ENCODE measurements at regions not wholly inside any gene's neighbourhood (a gene's known extent, or its start where the extent isn't known, plus 50 kb on each side); places are given as distances from the start of the nearest gene placed in this dataset.

DNA sequence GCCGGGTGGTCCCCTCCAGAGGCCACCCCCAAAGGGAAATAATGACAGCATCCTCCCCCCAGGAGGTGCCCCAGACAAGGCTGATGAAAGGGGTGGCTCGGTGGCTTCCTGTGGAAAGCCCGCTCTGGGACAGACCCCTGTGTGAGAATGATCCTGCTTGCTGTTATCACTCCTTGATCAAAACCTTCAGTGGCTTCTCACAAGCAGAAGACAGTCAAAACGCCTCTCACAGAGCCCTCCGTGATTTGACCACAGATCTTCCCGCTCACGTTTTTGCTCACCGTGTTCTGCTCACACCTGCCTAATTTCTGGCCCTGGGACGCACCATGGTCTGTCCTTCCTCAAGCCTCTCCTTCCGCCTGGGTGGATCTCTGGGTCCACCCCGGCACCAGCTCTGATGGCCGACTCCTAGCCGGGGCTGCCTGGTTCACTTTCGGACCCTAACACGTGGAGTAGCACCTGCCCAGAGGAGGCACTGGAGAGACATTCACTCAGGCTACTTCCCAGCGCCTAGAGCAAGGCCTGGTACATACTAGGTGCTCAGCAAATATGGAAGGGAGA lies 210.4 kb downstream of the ANKRD60 start:
- no peak for DNase-seq (ENCODE audit: low read depth in 2 of 2)

DNA sequence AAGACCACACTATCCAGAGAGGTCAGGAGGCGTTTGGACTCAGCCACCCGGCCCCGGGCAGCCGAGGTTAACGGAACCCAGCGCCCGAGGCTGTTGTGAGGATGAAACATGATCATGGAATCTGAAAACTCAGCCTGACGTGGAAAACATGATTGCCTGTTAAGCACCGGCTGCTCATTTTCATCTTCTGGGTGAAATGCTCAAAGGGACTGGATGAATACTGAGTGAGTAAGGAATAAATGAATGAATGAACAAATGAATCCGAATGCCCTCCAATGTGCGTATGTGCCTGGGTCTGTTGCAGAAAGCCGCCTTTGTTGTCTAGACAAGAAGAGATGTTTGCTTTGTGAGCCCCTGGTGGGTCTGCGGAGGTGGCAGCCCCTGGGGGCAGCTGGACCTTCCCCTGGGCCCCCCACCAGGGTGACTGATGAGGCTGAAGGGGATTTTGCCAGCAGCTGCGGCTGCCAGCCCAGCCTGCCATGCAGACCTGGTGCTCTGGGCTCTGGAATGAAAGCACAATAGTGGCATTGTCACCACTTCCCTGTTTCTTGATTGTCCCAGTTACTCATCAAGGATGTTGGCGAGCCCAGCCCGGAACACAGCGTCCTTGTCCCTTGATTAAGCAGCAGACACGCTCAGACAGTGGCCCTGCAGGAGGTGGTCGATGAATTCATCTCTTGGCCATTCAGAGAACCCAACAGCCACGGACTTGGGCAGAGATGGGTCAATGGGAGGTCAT lies 211.1 kb downstream of the ANKRD60 start:
- no peak for DNase-seq (ENCODE audit: low read depth in 2 of 2)

DNA sequence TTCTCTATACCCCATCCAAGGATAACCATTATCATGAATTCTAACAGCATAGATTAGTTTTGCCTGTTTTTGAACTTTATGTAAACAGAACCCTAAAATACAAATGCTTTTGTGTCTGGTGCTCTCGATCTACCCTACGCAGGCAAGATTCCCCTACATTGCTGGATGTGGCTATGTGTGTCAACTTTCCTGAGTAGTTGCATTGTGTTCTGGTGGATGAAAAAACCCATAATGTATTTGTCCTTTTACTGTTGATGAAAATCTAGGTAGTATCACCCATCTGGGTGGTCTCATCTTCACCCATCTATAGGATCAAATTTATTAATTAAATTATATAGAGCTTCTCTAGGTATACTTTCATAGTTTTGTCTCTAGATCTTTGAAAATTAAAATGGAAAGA lies 211.7 kb downstream of the ANKRD60 start:
- DNase-seq (ENCODE audit: low read depth in 2 of 2), result no peak

DNA sequence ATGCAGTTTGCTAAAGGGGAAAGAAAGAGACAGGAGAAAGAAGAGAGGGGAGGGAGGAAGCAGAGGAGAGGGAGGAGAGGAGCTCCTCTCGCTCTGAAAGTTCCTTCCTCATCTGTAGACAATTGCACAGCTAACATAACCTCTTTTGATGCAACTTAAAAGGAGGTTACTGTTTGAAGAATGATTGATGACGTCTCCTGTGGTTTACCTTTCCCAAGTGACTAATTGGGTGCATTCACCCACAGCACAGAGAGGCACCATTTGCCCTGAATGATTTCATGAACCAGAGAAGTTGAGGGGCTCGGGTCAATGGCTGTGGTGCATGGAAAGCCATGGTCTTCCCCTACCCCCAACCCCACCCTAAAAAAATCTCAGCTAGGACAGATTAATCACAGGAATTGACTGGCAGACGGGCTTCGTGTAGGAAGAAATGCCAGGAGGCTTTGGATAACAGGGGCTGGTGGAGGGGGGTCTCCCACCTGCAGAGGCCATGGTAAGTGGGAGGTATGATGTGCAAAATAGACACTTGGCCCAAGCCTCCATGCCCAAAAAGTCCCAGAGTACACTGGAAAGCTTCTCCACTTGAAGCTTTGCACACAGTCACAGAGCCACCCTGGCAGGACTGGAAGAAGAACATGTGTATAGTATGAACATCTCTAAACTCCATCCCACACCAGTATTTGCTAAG lies 213.7 kb downstream of the ANKRD60 start:
- no peak for DNase-seq (ENCODE audit: low read depth in 2 of 2)

DNA sequence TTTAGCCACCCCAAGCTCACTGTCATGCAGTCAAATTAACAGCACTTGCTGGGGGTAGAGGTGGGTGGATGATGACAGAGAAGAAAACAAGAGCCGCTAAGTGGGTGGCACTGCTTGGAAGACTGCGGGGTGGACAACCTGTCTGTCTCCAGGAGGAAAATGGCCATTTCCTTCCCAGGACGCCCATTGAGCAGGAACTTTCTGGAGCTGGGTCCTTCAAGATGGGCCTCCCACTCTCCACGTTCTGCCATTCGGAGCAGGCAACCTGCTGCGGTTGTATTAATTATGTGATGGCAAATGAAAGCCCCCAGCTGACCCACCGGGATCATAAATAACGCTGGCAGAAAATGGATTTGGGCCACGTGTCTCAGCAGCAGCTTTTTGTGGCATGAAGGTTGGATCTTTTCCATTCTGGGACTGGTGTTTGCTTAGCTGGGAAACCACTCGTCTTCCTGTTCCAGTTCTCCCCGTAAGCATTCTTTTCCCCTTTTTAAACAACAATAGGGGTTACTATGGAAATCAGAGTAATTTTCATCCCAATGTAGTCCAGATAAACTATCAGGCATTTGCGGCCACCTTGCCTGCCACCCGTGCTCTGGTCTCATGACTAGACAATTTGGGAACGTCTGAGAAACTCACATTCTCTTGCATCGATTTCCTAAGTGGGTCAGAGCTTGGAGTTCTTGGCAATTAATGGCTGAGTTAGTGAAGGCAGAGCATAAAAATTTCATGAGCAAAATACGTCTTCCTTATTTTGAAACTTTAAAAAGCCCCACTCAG lies 215.5 kb downstream of the ANKRD60 start:
- no peak for DNase-seq (ENCODE audit: low read depth in 2 of 2)

DNA sequence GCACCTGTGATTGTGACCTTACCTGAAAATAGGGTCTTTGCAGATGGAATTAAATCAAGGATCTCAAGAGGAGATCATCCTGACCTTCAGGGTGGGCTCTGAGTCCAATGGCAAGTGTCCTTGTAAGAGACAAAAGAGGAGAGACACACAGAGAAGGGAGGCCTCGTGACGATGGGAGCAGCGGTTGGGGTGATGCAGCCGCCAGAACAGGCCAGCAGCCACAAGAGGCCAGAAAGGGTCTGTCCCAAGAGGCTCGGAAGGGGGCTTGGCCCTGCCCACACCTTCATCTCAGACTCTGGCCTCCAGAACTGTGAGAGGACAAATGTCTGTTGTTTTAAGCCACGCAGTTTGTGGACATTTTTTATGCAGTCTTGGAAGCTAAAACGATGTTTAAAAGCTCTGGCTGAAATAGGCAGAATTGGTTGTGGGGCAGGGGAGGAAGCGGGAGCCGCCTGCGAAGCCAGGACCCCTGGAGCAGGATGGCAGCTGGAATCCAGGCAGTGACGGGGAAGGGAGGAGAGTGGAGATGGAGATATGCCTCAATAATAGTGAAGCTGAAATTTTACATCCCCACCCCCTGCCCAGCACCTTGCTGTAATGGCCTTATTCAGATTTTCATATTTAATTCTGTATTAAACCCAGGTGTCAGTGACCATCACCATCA lies 216.4 kb downstream of the ANKRD60 start:
- no peak for DNase-seq (ENCODE audit: low read depth in 2 of 2)

DNA sequence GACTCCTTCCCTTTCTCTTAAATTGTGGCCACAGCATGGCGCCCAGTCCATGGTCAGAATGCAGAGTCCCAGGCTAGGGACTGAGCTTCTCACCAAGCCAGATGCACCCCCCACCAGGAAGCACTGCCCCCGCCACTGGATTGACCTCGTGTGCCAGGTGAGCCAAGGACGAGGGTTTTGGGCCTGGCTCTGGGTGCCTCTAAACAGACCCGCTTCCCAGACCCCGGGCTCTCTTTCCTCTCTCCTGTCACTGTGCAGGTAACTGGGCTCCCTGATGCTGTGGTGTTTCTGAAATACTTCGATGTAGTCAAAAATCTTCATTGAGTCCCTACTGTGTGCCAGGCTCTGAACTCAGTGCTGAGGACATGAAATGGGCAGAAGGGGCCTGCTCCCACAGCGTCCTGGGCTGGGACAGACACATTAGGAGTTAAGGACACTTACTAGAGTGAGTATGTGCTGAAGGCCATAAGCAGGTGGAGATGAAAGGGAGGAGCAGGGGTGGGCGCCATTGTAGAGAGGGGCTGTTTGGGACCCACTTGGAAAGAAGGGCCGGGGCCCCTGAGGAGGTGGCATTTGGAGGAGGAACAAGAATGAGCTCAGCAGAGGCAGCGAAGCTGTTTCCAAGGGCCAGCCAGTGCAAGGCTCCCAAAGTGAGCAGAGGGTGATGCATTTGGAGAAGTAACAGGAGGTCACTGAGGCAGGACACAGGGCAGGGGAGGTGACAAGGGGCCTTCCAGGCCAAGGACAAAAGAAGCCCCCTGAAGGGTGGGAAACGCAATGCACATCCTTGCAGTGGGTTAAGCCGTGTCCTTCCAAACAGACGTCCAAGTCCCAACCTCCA lies 217.1 kb downstream of the ANKRD60 start:
- no peak for DNase-seq (ENCODE audit: low read depth in 2 of 2)

DNA sequence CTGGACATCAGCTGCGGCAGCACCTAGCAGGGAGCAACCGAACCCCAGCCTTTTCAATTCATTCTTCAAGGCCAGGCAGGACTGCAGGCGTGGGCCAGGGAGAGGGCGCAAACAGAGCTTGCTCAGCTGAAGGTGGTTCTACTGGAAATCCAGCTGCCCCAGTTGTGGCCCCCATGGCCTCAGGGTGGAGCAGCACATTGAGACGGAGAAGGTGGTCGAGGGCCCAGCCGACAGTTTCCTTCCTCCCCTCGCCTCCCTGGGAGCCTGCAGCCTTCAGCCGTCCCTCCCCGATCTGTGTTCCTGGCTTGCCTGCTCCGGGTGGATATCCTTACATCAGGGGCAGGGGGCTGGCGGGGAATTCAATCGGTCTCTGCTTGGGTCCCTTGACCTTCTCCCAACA lies 217.8 kb downstream of the ANKRD60 start:
- no peak for DNase-seq (ENCODE audit: low read depth in 2 of 2)

DNA sequence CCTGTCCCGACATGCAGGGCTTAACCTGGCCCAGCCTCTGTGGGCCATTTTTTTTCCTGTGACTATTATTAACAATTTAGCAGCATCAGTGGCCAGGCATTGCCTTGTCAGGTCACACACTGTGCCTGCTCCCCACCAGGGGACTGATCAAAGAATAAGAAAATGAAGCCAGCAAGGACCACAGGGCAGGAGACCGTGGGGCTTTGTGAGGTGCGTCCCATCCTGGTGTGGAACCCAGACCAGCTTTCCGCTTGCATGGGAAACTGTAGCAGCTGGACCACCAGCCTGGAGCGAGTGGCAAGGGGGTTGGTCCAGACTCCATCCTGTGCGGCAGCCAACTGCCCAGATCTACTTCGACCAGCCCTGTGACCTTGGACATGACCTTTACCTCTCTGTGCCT lies 218.3 kb downstream of the ANKRD60 start:
- no peak for DNase-seq (ENCODE audit: low read depth in 2 of 2)

DNA sequence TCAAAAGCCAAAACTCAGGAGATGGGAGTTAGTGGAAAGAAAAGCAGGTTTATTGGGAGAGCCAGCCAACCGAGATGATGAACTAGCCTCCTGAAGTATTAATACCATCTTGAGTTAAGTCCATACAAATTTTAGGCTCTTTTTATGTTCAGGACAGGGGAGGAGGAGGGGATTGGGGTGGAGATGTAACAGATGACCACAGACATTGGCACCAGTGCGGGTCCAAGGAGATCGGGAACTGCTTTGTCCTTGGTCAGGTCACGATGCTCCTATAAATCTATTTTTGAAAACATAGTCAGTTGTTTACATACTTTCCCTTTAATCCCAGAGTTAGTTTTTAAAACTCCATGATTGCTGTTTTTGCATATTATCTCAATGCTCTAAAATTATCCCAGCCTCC lies 219.6 kb downstream of the ANKRD60 start:
- no peak for DNase-seq (ENCODE audit: low read depth in 2 of 2)

DNA sequence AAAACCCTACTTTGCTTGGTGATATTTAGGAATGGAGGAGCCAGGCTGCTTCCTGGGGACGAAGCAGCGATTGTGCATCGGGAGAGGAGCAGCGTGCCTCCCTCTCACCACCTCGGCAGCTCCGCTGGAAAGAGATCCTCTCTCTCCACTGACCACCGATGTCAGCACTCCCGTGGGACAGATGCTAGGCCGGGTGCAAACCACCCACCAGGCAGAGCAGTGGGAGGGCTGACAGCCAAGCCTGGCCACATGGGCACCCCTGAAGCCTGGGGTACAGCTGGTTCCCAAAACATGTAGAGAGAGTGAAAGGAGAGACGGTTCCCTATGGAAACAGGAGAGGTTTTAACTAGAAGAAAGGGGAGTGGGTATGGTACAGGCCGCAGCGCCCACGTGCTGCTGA lies 220.0 kb downstream of the ANKRD60 start:
- no peak for DNase-seq (ENCODE audit: low read depth in 2 of 2)

DNA sequence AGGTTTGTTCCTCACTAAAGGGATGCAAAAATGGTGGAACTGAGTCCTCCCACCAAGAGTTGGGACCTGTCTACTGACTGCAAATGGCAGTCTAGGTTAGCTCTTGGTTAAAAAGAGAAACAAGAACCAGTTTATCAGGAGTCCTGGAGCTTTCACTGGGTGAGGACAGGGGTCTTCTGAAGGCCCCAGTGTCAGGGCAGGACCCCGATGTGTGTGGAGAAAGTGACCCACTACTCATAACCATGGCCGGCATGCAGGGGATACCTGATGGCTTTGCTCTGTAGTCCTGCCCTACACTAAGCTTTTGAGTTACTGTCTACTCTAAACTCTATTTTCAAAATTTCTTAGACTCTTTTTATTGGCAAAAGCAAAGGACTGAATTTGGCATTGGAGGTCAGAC lies 220.5 kb downstream of the ANKRD60 start:
- no peak for DNase-seq (ENCODE audit: low read depth in 2 of 2)

DNA sequence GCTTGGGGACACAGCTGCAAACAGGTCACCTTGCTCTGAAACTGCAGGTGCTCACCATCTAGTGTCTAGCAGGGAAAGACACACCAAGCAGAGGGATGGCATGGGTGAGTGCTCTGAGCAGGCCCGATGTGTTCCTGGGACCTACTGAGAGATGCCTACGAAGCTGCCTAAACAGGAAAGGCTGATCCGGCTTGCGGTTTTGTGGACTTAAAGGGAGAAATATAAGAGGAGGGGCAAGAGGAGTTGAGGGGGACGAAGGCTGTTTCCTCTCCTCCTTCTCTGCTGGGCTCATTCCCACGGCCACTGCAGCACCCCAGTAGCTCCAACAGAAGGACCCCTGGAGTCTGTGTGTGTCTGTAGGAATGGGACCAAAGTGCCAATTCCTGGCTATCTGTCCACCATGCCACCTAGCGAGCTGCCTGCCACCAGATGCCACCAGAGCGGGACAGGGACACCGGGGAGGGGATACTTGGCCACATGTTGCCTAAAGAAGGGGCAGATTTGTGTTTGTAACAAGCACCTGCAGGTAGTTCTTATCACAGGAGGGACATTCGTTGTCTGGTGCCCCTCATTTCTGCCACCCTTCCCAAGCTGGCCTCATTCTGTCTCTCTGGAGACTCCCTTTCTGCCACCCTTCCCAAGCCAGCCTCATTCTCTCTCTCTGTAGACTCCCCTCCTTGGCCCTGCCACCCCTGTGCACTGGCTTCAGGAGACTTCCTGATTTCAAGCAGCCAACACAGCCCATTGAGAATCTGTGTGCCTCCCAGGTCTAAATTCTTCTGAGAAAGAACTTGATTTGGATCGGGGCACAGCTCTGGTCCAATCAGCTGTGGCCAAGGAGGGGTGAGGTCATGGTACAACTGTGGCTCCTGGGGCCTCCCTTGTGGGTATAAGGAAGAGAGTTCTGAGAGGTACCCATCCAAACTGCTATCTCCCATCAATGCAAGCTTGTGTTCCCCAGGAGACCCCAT lies 221.8 kb downstream of the ANKRD60 start:
- DNase-seq (ENCODE audit: low read depth in 2 of 2), result no peak

DNA sequence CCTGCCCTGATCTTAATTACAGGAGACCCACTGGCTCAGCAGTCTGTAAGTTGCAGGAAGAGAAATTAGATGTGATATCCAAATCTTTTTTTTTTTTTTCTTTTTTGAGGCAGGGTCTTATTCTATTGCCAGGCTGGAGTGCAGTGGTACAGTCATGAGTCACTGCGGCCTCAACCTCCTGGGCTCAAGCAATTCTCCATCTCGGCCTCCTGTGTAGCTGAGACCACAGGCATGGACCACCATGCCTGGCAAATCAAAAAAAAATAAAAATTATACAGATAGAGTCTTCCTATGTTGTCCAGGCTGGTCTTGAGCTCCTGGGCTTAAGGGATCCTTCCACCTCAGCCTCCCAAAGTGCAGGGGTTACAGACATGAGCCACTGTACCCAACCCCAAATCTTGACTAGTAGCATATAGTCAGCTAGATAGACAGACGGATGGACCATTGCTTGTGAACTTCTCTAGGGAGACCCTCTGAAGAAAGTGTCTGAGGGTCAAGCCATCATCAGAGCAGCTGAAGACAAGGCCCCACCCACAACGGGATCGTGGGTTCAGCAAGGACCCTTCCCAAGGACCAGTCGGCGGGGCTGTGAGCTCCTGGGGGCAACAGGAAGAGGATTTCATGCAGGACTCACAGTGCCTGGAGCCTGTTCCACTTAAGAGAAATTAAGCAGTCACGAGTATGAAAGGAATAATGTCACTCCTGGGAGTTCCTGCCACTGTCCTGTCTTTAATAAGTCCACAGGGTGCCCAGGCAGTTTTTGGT lies 222.7 kb downstream of the ANKRD60 start:
- DNase-seq (ENCODE audit: low read depth in 2 of 2), result no peak

DNA sequence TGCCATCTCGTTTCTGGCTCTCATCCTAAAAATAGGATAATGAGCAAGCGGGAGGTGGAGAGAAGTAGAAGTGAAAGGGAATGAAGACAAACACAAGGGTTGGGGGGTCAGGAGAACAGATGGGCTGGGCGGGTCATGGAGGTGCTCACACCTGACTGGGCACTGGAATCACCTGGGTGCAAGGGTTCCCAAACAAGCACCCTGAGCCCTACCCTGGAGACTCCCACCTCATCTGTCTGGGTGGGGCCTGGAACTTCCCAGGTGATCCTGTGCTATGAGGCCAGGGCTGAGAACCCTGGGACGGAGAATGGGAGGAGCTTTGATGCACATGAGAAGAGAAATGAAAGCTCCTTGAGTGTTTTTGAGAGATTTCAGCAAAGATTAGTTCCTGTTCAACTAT lies 223.6 kb downstream of the ANKRD60 start:
- DNase-seq (ENCODE audit: low read depth in 2 of 2), result no peak

DNA sequence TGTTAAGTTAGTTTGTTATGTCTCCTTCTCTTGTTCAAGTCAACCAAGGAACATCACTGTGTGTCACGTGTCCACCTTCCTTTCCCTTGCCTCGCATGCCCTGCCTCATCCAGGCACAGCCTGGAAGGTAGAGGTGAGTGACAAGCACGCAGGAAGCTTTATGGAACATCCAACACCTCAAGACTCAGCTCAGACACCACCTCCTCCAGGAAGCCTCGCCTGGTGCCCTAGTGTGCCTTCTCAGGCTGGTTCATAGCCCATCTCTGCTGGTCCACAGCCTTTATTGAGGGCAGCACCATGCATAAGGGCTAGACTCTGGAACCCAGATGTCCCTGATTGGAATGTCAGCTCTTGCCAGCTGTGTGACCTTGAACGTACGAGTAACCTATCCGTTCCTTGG lies 224.3 kb downstream of the ANKRD60 start:
- DNase-seq (ENCODE audit: low read depth in 2 of 2), result no peak

DNA sequence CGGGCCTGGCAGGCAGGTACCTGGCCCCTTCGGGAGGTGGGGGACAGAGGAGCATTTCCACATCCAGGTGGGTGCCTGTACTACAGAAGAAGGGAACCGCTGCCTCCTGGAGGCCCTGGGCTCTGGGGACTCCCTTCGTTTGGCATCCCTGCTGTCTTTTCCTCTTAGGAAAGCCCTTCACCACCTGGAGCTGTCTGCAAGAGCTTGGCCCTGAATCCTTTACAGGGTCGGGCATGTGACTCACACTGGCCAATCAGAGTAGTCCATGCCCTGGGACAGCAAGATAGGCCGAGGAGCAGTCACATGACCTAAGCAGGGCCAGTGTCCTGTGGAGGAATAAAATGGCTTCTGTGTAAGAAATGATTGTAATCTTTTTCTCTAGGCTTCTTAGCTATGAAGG lies 224.9 kb downstream of the ANKRD60 start:
- no peak for DNase-seq (ENCODE audit: low read depth in 2 of 2)

DNA sequence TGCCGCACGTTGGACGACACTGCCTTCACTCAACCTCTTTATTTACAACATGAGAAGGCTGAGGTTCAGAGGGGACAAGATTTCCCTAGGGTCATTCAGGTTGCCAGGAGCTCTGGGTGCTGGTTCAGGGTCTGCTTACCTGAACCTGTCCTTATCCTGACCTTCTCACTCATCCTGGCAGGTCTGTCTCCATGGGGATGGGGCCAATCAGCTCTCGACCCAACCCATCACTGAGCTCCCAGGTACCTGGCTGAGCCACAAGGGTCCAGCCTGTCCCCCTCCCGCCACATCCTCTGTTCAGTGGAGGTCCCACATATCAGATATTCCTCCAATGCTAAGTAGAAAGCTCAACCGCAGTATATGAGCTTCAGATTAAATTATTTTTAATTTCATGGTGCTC lies 225.6 kb downstream of the ANKRD60 start:
- no peak for DNase-seq (ENCODE audit: low read depth in 2 of 2)

DNA sequence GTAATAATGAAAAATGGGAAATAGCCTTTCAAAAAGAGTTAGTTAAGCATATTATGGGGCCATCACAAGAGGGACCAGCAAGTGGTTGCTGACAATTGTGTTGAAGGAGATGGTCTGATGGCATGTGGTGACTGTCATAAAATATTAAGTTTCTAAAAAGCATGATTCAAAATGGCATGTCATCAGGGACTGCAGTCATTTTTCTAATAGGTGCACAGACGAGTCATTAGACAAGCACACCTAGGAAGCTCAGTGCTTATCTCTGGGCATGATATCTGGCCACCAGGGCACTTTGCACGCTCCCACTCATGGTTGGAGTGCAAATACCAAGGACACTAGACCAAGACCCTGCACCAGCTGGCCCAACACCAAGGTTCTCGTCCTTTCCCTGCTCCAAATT lies 226.5 kb downstream of the ANKRD60 start:
- DNase-seq (ENCODE audit: low read depth in 2 of 2), result no peak

Data from stimulated activated CD8-positive, alpha-beta memory T cell treated with anti-CD3 and anti-CD28 coated beads, Interleukin-7, amount 100 ng/mL, for 1 hour (primary cell).